Forelimb muscle (tissue), 1 donor: ENCODE measurements at regions not wholly inside any gene's neighbourhood (a gene's known extent, or its start where the extent isn't known, plus 50 kb on each side); places are given as distances from the start of the nearest gene placed in this dataset.
"Not testable (repeated sequence)": the region's sequence is repeated elsewhere in the genome, so short reads cannot be mapped to it uniquely, and the experiment has no call there.

Experiments
- DNase-seq: peaks from one replicate; pipeline ENCODE4 v3.0.0-alpha.2; 2013; ENCODE audit warnings: low read depth

DNA sequence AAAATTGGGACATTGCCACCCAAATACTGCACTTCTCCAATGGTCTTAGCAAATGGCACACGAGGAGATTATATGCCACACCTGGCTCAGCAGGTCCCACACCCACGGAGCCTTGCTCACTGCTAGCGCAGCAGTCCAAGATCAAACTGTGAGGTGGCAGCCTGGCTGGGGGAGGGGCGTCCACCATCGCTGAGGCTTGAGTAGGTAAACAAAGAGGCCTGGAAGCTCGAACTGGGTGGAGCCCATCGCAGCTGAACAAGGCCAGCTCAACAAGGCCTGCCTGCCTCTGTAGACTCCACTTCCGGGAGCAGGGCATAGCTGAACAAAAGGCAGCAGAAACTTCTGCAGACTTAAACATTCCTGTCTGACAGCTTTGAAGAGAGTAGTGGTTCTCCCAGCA is 222.4 kb upstream of the PCDH9 start:
- DNase-seq, result not testable (repeated sequence)

DNA sequence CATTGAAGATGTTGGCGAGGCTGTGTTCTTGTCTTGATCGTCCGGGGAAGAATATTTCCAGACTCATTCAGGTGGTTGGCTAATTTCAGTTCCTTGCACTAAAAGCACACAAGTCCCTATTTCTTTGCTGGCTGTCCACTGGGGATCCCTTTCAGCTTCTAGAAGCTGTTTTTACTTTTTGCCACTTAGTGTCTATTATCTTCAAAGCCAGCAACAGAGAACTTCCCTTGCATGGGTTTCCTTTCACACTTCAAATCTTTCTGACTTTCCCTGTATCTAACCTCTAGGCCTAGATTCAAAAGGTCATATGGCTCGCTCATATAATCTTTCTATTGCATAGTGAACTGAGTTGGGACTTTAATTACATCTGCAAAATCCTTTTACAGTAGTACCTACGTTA is 215.3 kb upstream of the PCDH9 start:
- DNase-seq, result no peak

DNA sequence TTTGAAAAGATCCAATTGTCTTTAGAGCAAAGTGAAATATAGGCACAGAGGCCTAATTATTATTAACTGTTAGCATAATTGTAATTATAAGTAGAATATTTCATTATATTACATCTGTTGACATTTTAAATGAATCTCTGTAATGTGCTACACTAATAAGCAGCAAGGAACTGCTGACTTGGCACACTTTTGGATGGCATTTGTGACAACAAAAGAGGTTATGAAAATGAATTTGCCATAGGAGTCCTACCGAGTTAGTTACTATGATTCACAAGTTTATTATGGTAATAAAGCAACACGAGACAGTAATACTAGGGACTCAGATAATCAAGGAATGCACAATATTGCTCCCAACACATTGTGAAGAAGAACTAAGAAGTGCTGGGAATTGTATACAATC is 213.8 kb upstream of the PCDH9 start:
- no peak for DNase-seq

DNA sequence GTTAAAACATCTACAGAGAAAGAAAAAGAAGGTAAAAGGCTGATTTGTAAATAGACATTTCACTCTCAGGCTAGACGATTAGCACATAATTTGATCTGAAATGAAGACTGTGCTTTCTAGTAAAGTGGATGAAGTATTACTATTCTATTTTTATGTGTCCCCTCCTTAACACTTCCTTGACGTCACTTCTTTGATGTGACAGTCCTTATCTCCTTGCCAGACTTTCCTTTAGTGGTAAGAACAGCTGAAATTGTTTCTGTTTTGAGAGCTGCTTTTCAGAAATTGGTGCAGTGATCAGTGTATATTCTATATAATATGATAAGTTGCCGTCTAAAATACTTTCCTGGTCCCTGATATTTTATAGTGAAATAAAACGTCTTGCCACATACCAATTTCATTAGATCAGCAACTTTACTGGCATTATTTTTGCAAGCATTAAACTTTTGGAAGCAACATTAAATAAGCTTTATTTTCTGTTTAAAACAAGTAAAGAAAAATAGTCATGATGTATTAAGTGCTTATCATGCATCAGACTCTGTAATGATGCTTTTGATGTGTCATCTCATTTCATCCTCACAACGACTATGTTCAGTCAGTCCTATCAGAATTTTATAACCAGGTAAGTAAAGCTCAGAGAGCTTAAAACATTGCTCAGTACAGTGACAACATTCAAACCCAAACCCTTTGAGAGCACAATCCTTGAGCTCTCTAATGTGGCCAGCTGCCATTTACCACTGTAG is 210.3 kb upstream of the PCDH9 start:
- no peak for DNase-seq

DNA sequence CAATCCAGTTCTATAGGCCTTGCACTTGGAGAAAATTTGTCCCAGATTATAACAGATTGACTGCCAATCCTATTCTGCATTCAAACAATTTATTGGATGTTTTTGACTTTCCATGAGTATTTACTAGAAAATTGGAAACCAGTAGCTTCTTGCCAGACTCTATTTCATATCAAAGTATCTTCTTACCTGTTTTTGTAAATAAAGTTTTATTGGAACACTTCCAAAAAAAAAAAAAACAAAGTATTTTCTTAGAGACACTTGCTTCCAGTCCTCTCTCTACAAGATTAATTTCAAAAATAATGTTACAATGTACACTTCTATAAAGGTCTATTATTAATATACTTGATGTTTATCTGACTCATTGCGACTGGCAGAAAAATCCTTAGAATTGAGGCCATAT is 209.2 kb upstream of the PCDH9 start:
- no peak for DNase-seq

DNA sequence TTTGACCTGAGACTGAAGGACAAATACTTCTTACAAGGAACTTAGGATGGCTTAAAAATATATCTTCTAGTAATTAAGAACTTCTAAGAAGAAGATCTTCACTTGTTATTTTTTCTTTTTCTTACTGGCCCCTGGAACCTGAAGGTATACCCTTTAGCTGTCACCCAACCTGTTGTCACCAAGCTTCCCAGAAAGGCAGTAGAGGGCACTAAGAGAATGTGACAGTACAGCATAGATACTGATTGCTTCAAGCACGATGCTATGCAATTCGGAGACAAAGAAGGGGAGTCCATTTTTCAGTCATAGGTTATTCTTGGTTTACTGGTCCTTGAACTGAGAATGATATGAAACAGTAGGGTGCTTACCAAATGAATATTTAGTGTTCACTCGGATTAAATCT is 208.3 kb upstream of the PCDH9 start:
- no peak for DNase-seq

DNA sequence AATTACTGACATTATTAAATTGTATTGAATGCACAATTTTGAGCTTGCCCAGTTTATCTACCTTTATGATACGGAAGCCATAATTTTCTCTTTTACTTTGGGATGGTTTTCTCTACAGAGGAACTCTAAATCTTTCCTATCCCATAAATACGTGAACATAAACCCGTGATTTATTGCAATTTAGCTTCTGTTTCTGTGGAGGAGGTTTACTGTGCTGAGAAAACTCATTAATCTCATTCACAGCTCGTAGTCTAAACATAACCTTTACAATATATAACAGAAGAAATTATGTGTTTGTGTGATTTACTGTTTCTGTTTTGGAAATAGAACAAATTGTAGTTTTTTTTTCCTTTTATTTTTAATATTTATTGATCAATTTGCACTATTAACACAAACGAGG is 207.1 kb upstream of the PCDH9 start:
- no peak for DNase-seq

DNA sequence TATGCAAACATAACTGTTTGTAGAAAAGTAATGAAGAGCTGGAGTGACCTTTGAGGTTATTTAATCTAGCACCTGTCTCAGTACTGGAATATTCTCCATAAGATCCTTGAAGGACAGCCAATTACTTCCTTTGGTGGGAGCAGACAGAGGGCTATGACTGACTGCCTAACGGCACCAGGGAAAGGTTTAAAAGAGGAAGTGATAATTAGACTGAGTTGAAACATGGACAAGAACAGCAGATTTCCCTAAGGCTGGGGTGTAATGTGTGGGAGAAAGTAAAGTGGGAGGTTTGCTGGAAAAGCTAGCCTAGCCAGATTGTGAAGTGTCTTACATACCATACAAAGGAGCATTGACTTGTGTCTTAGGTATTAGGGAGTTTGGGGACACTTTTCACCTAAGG is 191.3 kb upstream of the PCDH9 start:
- no peak for DNase-seq

DNA sequence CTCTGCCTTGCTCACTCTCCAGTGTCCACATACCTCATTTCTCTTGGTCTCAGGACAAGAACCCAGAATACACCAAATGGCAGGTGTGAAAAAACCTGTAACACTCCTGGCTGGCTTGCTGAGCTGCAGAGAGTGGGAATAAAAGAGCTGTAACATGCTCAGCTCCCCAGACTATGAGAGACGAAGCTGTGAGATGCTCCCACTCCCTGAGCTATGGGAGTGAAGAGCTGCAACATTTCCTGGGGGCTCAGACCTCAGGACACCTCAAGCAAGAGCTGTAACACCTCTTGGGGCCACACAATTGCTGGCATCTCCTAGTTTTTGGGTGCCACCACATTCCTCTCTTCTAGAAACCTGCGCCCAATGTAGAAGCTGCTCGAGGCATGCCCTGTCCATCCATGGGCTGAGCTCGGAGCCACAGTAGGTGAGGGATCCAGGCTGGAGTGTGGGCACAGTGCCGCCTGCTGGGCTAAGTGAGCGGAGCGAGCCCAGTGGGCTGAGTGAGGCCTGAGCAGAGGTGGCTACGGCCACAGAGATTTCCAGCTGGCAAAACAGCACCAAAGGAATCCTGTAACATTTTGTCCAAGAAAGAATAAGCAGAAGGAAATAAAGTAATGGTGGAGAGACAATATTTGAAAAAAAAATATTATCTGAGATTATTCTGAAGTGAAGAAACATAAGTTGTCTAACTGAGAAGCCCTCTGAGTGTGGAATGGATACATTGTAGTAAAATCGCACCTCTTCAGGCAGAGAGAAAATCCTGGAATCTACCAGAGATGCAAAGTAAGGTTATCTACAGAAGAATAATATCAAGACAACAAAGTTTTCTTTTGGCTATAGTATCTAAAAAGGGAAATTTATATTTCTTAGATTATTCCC is 186.2 kb upstream of the PCDH9 start:
- no peak for DNase-seq

DNA sequence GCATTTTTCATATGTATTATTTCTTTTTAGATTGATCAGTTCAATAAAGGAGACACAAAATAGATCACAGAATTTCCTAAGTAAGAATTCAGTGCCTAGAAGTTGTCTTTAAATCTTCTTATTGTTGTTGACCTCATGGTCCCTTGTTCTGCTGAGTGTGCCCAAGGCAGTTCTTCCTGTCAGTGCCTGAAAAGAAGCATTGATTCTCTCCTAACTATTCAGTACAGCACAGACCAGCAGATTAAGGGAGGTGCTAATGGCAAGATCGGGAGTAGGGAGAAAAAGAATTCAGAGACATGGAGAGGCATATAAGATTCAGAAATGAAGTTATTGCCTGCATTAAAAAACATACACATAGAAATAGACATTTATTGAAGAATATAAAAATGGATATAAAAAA is 180.5 kb upstream of the PCDH9 start:
- DNase-seq, result no peak

DNA sequence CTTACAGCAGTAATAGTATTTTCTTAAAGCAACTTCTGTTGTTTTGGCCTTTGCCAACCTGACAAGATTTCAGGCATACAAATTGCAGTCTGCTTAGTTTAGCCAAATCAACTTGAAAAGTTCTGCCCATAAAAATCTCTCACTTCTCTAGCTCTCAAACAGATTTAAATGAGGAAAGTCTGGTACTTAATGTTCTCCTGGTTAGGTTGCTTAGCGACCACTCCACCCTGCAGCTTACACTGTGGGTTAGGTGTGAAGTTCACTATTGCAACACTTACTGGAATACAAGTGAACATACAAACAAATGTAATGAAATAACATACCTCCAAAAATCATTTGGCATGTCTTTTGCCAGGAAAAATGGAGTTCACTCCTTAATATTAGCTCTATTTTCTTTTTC is 178.7 kb upstream of the PCDH9 start:
- no peak for DNase-seq

DNA sequence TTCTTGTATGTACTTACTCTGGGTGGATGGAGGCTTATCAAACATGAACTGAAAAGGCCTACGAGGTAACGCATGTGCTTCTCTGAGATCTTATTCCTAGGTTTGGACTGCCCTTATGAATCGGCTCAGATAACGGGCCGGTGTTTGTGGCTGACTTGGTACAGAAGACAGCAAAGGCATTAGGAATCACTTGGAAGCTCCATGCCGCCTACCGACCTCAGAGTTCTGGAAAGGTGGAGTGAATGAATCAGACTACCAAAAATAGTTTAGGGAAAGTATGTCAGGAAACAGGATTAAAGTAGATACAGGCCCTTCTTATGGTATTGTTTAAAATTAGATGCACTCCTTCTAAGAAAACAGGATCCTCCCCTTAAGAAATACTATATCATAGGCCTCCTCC is 172.4 kb upstream of the PCDH9 start:
- no peak for DNase-seq

DNA sequence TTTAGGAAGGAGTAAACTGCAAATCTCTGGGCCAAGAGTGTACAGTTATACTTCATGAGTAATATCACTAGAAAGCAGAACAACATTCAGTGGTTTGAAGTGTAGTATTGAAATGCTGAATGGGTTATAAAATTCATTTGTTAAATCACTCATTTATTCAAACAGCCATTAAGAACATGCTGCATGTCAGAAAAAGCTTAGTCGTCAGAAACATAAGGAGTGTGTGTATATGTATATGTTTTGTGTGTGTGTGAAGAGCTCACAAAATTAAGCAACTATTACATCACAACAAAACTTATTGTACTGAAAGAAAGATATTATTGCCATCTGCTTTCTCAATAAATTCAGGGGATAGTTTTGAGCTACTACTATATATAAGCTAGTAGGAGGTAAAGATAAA is 165.4 kb upstream of the PCDH9 start:
- no peak for DNase-seq

DNA sequence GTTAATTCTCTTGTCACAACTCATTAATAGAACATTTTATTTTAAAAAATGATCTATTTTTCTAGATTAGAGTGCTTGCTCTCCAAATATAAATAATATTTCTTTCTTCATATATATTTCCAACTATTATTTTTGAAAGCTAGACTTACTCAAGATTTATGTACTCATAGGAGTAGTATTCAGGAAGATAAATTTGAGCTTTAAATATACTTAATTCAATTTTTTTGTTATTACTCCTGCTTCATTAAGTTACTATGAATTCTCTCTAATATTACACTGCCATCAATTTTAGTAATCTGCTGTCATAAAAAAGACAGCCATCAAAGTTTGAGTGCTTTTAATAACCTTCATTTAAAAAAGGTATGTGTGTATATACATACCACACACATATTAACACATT is 161.9 kb upstream of the PCDH9 start:
- DNase-seq, result no peak

DNA sequence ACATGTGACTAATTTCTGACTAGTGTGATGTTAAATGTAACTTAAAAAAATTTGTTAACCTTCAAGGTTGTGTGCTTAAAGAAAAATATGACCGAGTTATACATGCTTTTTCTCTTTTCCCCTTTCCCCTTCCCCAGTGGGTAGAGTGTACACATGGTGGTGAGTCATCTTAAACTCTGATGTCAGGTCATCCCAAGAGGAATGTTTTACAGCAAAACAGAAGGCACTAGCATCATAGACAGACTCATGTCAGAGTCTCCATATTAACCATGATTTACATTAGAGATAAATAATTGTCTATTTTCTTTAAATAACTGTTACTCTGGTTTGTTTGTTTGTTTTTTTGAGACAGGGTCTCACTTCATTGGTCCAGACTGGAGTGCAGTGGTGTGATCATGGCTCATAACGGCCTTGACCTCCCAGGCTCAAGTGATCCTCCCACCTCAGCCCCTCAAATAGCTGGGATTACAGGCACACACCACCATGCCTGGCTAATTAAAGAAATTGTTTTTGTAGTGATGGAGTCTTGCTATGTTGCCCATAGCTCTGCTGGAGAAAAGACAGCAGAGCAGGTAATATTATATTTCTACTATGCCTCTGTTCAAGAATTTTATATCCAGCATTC is 160.4 kb upstream of the PCDH9 start:
- DNase-seq, result no peak

DNA sequence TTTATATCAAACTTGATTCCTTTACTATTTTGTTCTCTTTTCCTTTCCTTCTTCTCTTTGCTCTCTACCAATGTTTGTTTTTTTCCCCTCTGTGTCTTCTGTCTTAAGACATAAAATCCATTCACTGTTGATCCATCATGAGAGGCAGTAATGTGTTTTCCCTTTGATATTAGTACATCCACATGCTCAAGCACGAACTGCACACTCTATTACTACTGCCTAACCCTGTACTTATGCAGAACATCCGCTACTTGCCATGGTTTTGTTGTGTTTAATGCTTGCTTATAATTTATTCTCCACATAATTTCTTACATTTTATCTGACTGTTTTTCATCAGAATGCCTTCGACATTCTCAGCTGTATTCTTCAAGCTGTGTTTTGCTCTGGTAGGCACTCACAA is 159.0 kb upstream of the PCDH9 start:
- no peak for DNase-seq

DNA sequence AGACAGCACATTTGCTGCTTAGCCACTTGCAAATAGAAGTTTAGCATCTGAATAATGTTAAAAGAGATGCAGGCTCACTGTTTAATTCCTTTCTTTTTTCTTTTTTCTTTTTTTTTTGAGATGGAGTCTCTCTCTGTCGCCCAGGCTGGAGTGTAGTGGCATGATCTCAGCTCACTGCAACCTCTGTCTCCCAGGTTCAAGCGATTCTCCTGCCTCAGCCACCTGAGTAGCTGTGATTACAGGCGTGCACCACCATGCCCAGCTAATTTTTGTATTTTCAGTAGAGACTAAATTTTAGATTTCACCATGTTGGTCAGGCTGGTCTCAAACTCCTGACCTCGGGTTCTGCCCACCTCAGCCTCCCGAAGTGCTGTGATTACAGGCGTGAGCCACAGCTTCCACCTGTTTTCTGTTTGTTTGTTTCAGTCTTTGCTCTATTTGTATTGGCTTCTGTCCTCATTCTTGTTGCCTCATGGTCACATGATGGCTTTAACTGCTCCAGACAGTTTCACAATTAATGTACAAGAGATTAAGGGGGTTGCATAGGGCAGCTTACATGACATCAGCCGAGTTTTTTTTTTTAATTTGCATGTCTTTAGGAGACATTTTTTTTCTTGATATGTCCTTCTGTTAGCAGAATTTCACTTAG is 153.1 kb upstream of the PCDH9 start:
- DNase-seq, result not testable (repeated sequence)

DNA sequence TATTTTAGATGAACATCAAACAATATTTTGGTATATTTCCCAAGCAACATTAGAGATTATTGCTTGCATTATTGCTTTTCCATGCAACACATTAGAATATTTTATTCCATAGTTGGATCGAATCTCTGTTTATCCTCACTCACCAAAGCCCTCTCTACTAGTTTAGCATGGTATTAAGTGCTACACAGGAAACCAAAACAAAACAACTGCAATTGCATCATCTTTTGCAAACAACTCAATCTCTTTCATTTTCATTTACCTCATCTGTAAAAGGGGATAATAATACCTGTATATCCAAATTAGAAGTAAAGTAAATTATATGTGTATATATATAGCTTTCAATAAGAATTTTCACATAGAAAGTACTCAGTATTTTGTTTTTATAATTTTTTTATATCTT is 147.8 kb upstream of the PCDH9 start:
- DNase-seq, result no peak

DNA sequence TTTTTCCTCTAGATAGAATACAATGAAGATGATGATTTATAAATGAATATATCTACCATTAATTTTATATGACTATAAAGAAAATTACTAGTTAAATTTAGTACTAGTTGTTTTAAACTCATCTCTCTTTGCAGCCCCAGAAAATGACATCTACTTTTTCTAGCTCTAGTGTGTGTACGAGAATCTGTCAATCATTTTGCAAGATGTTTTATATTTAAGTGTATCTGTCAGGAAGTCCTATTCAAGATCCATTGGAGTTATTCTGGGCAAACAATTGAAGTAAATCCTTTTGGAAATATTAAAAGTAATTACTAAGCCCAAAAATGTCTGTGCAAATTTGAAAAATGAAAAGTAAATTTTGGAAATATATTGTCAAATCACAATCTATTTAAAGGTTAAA is 144.3 kb upstream of the PCDH9 start:
- no peak for DNase-seq

DNA sequence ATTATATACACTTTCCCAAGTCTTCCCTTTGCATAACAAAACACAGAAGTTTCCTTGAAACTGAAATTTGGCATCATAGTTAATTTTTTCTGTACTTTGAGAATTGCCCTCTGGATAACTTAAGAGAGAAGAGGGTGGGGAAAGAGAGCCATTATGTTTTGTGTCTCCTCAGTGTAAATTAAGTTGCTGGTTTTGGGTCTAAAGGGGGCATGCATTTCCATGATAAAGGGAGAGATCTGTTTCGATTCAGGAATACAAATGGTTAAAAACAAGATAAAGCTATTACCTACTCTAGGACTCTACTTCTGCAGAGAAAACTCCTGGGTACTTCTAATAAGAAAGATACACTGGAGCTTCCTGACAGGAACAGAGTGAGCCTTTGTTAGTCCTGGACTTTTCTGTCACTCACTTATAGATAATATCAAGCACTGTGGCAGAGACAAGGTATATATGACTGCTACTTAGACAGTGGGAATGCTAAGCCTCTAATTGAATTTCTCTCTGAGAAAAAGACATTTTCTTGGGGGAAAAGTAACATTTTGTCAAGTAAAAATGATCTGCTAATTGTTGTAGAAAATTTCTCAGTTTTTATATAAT is 142.8 kb upstream of the PCDH9 start:
- DNase-seq, result no peak

DNA sequence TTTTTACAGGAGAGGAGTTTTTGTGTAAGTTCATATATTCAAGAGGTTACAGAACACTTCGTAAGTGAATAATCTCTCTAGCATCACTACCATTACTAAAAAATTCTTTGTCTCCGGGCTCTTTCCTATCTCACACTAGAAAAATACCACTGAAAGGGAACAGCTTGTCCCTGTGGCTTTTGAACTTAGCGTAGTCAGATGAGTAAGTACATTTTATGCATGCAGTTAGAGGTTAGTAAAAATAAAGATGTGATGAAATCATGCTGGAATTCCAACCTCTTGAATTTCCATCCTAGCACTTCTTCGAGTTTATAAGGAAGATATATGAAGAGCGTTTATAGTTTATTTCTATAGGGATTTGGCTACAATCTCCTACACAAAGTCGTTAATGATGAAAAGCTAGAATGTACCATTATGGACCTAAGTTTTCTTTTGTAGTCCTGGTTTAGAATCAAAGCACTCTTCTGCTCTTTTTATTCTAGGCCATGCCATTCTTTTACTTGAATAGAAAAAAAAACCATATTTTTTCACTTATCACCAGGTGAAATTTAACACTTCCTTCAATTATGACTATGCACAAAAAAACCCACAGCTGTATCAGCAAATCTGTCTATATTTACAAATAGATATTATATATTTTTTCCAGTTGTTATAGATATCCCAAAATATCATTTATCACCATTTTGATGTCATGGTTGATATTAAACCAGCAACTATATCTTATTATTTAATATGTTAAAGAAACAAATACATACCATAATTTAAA is 139.9 kb upstream of the PCDH9 start:
- DNase-seq, result no peak
